ENCODE measurements at regions not wholly inside any gene's neighbourhood (a gene's known extent, or its start where the extent isn't known, plus 50 kb on each side); places are given as distances from the start of the nearest gene placed in this dataset.

GRCh38 chr17:77746896-77747554, 211.5 kb upstream of the TNRC6C start:
- no peak for DNase-seq (ENCODE audit: extremely low read depth in 1 of 2, low read depth in 1 of 2)

GRCh38 chr17:77748436-77748835, 210.1 kb upstream of the TNRC6C start:
- no peak for DNase-seq (ENCODE audit: extremely low read depth in 1 of 2, low read depth in 1 of 2)

GRCh38 chr17:77749321-77749751, 209.2 kb upstream of the TNRC6C start:
- DNase-seq (ENCODE audit: extremely low read depth in 1 of 2, low read depth in 1 of 2), result no peak

GRCh38 chr17:77749989-77750388, 208.5 kb upstream of the TNRC6C start:
- DNase-seq (ENCODE audit: extremely low read depth in 1 of 2, low read depth in 1 of 2), result no peak

GRCh38 chr17:77750427-77751043, 208.0 kb upstream of the TNRC6C start:
- DNase-seq (ENCODE audit: extremely low read depth in 1 of 2, low read depth in 1 of 2), result no peak

- DNase-seq (ENCODE audit: extremely low read depth in 1 of 2, low read depth in 1 of 2), result no peak
These were observed 205.3 kb upstream of the TNRC6C start for GRCh38 chr17:77753246-77753645.

GRCh38 chr17:77753691-77754245, 204.7 kb upstream of the TNRC6C start:
- DNase-seq (ENCODE audit: extremely low read depth in 1 of 2, low read depth in 1 of 2), result no peak

GRCh38 chr17:77754956-77755355, 203.5 kb upstream of the TNRC6C start:
- no peak for DNase-seq (ENCODE audit: extremely low read depth in 1 of 2, low read depth in 1 of 2)

- no peak for DNase-seq (ENCODE audit: extremely low read depth in 1 of 2, low read depth in 1 of 2)
These were observed 203.0 kb upstream of the TNRC6C start for GRCh38 chr17:77755410-77755963.

- DNase-seq (ENCODE audit: extremely low read depth in 1 of 2, low read depth in 1 of 2), result no peak
These were observed 202.5 kb upstream of the TNRC6C start for GRCh38 chr17:77756028-77756427.

- DNase-seq (ENCODE audit: extremely low read depth in 1 of 2, low read depth in 1 of 2), result no peak
These were observed 201.5 kb upstream of the TNRC6C start for GRCh38 chr17:77756846-77757560.

- DNase-seq (ENCODE audit: extremely low read depth in 1 of 2, low read depth in 1 of 2), result no peak
These were observed 201.0 kb upstream of the TNRC6C start for GRCh38 chr17:77757561-77757898.

GRCh38 chr17:77763023-77763422, 195.5 kb upstream of the TNRC6C start:
- DNase-seq (ENCODE audit: extremely low read depth in 1 of 2, low read depth in 1 of 2), result no peak

- no peak for DNase-seq (ENCODE audit: extremely low read depth in 1 of 2, low read depth in 1 of 2)
These were observed 194.9 kb upstream of the TNRC6C start for GRCh38 chr17:77763575-77763974.

- no peak for DNase-seq (ENCODE audit: extremely low read depth in 1 of 2, low read depth in 1 of 2)
These were observed 193.2 kb upstream of the TNRC6C start for GRCh38 chr17:77765292-77765691.

- no peak for DNase-seq (ENCODE audit: extremely low read depth in 1 of 2, low read depth in 1 of 2)
These were observed 191.4 kb upstream of the TNRC6C start for GRCh38 chr17:77767148-77767547.

GRCh38 chr17:77768248-77768852, 190.2 kb upstream of the TNRC6C start:
- DNase-seq (ENCODE audit: extremely low read depth in 1 of 2, low read depth in 1 of 2), result no peak

GRCh38 chr17:77769215-77769614, 189.3 kb upstream of the TNRC6C start:
- DNase-seq (ENCODE audit: extremely low read depth in 1 of 2, low read depth in 1 of 2), result no peak

- DNase-seq (ENCODE audit: extremely low read depth in 1 of 2, low read depth in 1 of 2), result no peak
These were observed 188.7 kb upstream of the TNRC6C start for GRCh38 chr17:77769762-77770161.

GRCh38 chr17:77770331-77771105, 188.0 kb upstream of the TNRC6C start:
- no peak for DNase-seq (ENCODE audit: extremely low read depth in 1 of 2, low read depth in 1 of 2)
